HG02840 (cell line): ENCODE measurements at regions not wholly inside any gene's neighbourhood (a gene's known extent, or its start where the extent isn't known, plus 50 kb on each side); places are given as distances from the start of the nearest gene placed in this dataset.

Experiments
- ATAC-seq: cut with Tn5 transposase; IDR thresholded peaks from one replicate; pipeline ENCODE4 v1.9.1; 2021; ENCODE audit warnings: mild to moderate bottlenecking, moderate library complexity, moderate number of reproducible peaks; ENCODE audit not compliant: unreplicated experiment, low FRiP score

- ATAC-seq: no peak
Observed at GRCh38 chr1:70911861-70912260, 135.8 kb downstream of the PTGER3 start.

GRCh38 chr1:70914224-70914623 lies 133.4 kb downstream of the PTGER3 start:
- no peak for ATAC-seq

- no peak for ATAC-seq
Observed at GRCh38 chr1:70915258-70916033, 132.2 kb downstream of the PTGER3 start.

- no peak for ATAC-seq
Observed at GRCh38 chr1:70916034-70916427, 131.6 kb downstream of the PTGER3 start.

- ATAC-seq: no peak
Observed at GRCh38 chr1:70919706-70920323, 127.8 kb downstream of the PTGER3 start.
